GM21423 (cell line): ENCODE measurements at regions not wholly inside any gene's neighbourhood (a gene's known extent, or its start where the extent isn't known, plus 50 kb on each side); places are given as distances from the start of the nearest gene placed in this dataset.

Experiments
- ATAC-seq: cut with Tn5 transposase; IDR thresholded peaks from one replicate; pipeline ENCODE4 v1.9.1; 2021; ENCODE audit warnings: mild to moderate bottlenecking, moderate library complexity; ENCODE audit not compliant: unreplicated experiment

DNA sequence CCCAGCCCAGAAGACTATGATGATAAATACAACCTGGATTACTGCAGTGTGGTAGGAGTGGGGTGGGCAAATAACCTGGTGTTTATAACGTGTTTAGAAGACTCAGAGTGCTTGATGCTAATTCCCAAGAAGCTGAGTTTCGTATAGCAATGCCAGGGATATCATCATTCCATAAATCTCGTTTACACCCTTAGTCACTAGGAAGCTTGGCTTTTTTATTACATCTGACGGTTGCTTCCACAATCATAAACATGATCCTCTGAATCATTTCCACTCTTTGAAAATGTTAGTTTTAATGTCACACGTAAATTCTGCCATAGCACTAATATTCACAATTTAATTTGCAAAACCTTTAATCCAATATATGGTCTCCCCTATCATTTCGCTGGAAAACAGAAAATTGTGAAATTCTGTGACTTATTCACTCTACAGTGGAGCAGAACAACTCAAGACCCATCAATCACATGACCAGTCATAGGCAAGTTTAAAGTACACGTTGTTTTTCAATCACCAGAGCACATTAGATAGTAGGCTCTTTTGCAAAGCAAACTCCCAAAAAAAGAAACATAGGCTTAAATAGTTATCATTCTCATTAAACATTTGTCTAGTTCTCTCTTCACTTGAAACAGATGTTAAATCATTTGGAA lies 321.0 kb downstream of the LTN1 start:
- ATAC-seq, result no peak

DNA sequence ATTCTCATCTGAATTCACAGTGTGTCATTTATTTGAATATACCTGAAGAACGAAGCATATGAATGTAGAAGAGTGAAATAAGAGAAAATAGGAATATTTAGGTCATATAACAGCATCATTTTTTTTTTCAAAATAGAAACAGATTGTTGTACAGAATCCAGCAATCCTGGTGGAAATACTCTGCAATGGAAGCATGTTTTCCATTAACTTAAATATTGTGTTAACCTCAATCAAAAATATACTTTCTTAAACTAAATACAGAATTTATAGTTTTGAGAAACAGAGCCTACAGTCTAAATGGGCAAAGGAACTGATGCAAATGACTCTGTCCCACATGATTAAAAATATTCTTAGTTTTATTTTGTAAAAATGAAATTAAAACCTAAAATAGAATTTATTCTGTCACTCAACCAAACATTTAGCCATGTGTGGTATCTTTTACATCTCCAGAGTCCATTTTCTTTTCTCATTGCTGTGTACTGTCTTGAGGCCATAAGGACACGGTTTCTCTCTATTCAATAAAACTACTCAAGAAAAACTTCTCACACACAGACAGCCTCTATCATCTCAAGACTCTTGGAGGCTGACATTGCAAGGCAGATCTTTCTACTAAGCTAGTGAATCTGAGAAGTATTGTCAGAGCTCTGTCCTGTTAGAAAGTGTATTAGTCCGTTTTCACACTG lies 322.6 kb downstream of the LTN1 start:
- ATAC-seq, result no peak

DNA sequence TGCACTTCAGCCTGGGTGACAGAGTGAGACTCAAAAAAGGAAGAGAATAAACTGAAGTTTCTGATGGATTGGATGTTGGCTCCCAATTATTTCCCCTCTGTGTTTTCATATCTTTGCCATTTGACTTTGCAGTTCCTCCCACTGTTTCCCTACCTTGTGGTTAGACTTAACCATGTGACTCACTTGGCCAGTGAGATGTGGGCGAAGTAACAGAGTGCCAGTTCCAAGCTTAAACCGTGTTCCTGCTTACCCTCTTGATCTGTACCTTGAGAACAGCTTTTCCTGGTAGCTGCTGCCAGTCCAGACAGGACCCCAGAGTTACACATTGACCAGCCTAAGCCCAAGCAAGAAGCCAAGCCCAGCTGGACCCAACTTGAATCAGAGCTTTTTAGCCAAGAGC lies 323.4 kb downstream of the LTN1 start:
- no peak for ATAC-seq

DNA sequence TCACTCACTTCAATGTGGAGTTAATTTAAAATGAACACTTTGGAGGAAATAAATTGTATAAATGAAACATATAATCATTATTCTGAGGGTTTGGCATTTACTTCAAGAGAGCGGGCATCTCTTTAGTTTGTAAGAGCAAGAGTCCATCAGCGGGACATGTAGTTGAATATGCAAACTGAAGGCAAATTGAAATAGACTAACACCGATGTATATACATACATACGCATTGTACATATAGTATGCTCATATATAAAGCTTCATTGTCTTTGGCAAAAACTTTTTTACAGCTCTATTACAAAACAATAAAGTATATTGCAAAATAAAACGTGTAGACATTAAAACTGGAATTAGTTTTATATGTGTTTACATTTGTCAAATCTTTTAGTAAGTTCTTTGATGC lies 328.9 kb downstream of the LTN1 start:
- ATAC-seq, result no peak

DNA sequence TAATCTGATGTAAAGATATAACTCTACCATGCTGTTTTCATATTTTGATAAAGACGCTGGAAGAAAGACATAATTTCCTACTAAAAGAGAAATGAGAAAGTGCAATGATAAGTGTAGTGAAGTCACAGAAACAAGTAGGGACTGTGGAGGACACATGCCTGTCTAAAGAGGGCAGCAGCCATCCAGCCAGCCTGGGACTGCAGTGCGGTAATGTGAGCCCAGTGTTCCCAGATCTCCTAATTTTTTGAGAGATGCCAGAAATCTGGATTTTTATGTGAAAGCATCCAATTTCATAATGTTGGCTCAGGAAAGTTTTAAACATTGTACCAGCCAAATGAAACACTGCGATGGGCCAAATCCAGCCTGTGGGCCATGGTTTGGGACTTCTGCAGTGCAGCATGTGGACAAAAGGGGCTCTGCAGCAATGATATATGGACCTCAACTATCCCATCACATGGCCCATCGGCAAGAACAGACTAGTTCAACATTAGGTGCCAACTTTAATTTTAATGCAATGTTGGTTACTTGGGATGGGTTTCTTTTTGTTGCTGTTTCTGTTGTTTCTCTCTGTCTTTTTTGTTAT lies 329.5 kb downstream of the LTN1 start:
- no peak for ATAC-seq

DNA sequence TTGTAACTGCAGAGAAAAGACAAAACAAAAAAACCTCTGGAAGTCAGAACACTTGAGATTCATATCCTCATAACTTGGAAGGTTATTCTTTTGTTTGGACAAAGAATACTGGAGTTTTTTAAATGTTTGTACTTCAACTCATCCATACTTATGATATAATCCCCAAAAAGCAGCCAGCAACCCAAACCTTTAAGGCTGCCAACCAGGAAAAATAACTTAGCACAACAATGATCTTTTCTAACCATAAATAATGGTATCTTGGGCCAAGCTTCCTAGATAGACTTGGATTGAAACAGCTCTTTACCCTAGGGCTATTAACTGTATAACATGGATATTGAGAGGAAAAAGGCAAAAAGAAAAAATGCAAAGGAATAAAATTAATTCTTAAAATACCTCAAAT lies 335.1 kb downstream of the LTN1 start:
- no peak for ATAC-seq

DNA sequence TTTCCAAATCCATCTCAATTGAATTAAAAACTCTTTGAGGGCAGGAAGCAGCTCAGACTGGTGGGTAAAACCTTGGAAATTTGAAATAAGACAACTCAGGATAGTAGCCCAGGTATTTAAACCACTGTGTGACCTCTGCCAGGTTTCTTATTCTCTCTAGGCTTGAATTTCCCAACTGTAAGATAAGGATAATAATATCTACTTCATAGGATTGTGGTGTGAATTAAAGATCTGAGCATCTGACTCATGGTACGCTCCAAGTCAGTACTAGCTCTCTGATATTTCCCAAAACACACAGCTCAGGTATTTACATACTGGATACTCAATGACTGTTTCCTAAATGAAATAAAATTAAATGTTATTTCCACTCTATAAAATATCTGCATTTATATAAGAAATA lies 337.2 kb downstream of the LTN1 start:
- no peak for ATAC-seq

DNA sequence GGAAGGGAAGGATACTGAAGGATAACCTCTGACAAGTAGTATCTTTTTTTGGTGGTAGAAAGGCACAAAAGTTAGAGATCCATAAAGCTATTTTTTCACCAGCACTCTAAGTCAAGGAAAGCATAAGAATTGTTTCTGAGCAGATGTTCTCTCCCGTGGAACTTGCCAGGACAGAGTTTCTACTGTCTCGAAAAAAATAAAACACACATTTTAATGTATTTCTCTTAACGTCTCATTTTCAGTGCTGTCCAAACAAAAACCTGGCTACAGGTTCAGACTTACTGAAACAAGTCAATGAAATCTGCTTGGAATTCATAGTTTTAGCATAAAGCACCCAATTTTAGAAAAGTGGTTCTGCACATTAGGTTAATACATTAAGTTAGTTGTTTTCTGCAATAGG lies 338.3 kb downstream of the LTN1 start:
- ATAC-seq, result no peak

DNA sequence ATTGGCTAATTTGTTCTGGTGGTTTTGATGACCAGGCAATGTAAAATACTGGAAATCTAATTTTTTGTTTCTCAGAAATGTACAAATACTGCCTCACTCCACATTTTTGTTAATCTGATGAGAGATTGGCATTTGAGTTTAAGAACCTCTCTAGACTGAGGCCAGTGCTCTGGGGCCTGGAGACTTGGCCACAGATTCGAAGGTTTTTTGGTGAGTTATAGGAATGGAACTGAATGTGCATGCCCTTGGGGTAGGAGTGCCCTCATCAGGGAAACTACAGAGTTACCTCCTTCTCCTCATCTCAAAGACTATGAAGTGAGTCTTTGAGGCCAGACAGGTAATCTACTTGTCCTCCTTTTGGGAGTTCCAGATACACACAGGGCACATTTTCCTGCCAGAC lies 347.9 kb downstream of the LTN1 start:
- ATAC-seq, result no peak

DNA sequence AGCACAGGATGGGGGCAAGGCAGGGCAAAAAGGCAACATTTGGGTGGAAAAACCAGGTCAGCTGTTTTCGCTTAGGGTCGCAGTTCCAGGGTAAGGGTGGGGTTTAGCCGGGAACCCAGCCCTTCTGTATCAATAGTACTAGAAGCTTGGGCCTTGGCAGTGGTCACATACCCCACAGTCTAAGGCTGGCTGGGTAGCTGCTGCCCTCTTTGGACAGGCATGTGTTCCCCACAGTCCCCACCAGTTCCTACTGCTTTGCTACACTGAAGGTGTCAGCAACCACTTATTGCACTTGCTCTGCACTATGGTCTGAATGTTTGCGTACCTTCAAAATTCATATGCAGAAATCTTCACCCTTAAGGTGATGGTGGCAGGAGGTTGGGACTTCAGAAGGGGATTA lies 349.8 kb downstream of the LTN1 start:
- ATAC-seq, result no peak

DNA sequence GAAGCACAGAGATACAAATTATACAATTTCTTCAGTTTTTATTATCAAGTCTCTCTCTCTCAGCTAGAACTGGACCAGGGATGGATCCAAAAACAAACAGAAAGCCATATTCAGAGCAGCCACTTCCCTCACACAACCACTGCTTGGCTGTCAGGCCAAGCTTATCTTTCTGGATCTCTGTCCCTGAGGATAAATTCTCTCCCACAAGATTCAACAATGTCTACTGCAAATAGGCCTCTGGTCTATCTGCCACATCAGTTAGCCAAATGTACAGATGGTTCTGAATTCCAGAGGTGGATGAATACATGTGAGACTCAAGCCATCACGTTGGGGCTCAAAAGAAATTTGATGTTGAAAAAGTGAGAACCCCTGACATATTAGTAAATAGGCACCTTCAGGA lies 350.9 kb downstream of the LTN1 start:
- no peak for ATAC-seq

DNA sequence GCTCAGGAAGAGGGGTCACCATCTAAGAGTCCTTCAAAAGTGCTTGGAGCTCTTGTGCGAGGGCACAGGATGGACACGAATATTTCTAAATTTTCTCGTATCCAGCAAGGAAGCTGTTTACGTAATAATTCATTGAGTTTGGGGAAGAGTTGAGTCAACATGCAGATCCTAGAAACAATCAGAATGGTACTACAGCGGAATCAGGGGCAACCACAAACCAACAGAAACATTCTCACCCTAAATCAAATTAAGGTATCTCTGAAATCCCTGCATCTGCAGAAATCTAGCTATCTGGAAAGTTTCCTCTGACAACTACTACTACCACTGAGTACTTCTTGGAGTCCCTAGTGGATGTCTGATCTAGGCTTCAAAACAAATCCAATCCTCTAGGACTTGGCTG lies 352.4 kb downstream of the LTN1 start:
- no peak for ATAC-seq

DNA sequence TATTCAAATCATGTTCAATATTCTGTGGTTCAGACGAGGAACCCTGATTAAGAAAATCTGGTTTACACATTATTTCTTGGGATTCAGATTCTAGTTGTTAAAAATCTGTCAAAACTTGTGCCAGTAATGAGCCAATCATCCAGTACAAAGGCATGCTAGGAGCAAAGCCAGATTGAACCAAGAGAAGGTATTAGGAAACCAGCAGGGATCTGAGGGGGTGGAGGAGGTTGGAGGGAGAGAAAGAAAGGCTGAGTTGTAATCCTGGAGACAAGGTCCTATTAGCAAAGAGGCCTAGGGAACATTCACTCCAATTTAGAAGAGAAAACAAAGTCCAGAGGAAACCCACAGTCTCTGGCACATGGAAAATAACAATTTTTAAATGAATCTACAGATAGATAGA lies 352.9 kb downstream of the LTN1 start:
- ATAC-seq, result no peak

DNA sequence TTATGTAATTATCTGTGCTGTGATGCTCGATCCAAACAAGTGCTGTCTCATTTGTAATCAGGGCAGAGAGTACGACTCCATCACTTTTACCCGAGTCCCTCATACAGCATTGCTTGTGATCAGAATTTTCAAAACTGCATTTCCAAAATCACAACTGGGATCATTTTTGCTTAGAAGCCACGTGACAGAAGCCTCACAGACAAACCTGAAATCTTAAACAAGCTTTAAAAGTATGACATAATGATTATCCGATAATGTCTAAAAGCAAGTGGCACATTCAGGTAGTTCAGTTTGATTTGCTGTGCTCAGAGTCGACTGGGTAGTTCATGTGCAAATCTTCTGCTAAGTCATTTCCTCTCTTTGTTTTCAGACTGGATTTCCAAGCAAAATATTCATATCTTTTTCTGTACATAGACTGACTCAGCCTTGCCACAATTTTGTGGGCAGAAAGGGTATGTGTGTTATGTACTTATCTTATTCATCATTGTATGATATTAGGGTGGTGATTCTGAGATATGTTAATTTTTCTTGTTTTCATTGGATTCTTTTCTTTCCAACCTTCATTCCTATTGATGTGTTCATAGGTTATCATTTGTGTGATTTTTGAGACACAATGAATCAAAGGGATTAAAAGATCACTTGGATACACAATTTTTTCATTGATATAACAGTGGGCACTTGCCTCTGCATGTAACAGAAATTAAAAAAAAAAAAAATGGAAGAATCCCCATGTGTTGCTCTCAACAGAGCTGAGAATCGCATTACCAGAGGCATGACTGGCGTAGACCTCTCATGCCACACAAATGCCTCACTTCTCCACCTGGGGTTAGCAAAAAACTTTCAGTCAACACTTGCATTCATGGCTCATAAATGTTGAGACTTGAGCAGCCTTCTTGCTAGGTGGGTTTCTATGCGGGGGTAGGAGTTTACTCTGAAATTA lies 355.7 kb downstream of the LTN1 start:
- no peak for ATAC-seq

DNA sequence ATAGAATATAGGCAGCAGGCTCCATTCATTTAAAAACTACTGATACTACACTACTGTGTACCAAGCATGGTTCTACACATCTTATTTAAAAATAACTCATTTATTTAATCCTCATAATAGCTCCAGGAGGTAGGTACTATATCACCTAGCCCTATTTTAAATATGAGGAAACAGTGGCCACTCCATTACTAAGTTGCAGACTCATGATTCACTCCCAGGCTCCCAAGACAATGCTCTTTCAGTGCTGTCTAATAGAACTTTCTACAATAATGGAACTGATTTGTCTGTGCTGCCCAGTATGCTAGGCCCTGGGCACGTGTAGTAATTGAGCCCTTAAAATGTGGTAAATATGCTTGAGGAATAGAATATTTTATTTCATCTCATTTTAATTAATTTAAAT lies 357.1 kb downstream of the LTN1 start:
- ATAC-seq, result no peak

DNA sequence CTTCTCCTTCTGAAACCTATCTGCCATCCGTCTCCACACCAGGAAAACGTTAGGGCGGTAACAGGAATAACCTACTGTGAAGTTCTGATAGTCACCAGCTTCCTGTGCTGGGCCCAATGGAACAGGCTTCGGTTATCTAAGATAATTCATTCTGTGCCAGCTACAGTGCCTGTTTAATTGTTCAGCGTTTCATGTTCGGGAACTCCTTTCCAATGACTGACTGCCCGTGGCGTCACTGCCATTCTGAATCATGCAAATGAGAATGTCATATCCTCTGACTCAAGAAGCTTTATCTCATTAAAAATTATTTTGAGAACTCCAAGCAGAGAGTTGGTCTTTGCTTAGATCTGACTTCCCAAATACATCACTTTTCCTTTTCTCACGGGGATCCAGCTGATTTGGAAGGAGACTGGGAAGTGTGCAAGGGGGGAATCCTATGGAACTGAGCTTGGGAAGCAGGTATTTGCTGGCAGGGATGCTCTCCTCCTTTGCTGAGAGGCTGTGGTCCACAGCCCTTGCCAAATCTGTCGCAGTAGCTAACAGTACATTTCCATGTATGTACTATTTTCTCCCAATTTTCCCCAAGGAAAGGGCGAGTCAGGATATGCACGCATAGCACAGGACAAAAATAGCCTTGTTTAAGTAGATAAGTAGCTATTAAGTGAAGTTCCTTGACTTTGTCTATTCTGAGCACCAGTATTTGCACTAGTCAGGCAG lies 358.7 kb downstream of the LTN1 start:
- no peak for ATAC-seq

DNA sequence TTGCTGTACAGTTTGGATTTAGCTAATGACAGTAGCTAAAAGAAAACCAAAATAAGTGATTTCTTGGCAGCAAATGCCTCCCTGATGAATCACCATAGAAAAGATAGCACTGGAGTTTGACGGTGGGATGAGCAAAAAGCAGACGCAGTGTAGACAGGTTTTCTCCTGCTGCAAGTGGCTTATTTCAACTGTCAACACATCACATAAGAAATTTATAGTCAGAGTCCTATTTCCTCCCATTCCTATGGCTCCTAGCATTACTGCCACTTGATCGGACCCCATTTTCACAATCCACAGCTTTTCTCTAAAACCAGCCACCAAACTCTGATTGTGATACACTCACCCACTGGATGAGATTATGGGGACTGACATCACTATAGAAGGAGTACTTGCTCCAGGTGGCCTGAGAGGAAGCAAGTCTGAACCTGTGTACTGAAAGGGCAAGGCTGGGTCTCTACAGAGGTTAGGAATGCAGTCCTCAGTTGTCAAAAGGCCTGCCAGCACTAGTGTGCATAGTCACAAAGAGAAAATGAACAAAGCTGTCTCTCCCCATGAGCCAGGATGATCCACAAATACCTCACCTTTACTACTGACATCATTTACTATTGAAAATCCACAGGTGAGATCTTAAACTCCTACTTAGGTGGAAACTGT lies 359.8 kb downstream of the LTN1 start:
- no peak for ATAC-seq

DNA sequence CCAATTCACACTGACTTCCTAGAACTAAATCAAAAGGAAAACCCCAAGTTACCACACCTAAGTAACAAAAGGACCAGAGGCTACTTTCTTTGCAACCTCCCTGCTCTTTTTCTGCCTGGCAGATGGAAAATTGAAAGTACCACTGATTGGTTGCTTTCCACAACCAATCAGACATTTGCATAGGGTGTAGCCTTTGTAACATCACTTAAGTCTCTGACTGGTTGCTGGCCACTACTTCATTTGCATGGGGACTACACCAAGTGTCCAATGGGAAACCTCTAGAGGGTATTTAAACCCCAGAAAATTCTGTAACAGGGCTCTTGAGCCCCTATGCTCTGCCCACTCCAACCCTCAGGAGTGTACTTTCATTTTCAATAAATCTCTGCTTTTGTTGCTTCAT lies 365.0 kb downstream of the LTN1 start:
- ATAC-seq, result no peak

DNA sequence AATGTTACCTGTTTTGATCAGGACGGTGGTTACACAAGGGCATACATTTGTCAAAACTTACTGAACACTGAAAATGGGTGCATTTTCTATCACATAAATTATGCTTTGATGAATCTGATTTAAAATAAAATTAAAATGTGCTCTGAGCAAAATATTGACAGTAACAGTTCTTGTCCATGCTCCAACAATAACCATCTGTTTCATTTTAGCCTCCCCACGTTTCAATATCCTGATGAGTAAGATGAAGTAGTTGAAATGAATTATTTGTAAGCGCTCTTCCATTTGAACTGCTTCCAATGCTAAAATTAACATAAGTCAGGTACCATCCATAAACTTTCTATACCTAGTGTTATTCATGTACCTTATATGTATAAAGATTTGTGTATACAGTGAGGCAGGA lies 365.4 kb downstream of the LTN1 start:
- ATAC-seq, result no peak

DNA sequence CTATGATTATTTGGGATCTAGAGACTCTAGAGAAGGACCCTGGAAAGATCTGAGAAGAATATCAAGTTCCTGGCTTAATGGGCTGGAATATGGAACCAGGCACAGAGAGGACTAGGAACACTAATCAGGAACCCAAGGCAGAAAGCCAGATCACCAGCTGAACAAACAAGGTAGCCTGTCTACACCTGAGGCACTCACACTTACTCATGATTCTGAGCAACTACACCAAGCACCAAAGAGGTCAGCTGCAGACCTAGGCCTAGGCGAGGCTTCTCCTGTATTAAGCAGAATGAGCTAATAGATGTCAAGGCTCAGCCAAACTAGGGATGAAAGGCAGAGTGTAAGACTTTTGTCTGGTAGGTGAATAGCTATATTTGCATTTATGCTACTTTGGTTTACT lies 368.1 kb downstream of the LTN1 start:
- ATAC-seq, result no peak
